Right hindlimb (tissue), 1 donor: ENCODE measurements at regions not wholly inside any gene's neighbourhood (a gene's known extent, or its start where the extent isn't known, plus 50 kb on each side); places are given as distances from the start of the nearest gene placed in this dataset.

Experiments
- DNase-seq: peaks from one replicate; pipeline ENCODE4 v3.0.0-alpha.2; 2018

- DNase-seq = no peak
Measured at GRCh38 chr13:84686458-84686857, 804.2 kb upstream of the SLITRK1 start.

DNA sequence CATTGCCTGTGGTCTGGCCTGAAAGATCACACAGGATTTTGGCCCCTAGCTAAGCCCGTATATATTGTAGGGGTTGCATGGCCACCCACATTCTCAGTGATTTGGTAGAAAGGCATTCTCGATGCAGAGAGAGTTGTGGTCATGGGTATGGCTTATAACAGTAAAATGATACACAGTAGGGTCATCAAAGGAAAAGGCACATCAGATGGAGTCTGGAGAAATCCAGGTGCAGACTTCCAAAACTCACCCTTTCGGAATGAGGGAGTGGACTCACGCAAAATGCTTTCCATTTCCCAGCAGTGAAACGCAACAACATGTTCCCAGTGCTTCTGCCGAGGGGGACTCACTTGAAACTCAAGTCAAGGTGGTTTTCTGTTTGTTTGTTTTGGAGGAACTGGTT is 802.5 kb upstream of the SLITRK1 start:
- no peak for DNase-seq

DNA sequence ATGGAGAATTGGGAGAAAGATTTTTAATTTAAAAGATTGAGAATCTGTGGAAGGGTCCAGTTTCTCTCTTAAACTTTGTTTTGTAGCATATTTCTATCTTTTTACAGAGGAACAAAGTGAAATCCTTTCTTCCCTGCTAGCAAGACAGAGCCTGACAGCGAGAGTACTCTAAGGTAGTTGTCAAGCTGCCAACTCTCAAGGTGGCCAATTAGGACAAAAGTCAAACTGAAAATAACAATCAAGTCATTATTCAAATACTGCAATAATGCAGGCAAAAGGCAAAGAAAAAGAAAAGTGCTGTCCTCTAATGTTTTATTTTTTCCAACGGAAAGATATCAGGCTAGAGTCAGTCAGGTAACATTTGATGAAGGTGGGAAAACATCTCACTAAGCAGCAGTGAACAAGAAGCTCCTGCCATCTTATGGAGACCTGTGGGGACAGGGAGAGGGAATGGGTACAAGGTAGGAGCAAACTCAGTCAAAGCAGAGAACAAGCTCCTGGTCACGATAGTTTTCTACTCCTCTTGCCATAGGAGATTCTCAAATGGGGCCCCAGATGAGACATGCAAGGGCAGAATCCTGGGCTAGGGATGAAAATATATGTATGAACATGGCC is 801.9 kb upstream of the SLITRK1 start:
- DNase-seq = no peak

- no peak for DNase-seq
Measured at GRCh38 chr13:84683448-84683847, 801.2 kb upstream of the SLITRK1 start.

GRCh38 chr13:84677836-84678235 is 795.6 kb upstream of the SLITRK1 start:
- DNase-seq = no peak

DNA sequence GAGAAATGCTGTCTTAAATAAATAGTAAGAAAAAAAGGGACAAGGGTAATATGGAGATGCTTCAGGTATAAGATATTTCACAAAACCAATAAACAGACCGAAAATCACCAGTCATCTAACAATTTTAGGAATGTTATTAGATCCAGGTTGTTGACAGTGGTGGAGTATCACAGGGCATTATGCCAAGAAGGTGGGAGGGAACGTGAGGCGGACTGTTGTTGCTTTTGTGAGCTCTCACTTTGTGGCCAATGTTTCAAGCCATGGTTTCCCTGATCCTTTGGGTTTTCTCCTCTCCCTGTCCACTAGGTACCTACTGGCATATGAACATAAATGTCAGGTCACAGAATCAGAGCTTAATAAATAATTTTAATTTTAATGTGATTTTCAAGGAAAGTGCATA is 790.3 kb upstream of the SLITRK1 start:
- DNase-seq = no peak

DNA sequence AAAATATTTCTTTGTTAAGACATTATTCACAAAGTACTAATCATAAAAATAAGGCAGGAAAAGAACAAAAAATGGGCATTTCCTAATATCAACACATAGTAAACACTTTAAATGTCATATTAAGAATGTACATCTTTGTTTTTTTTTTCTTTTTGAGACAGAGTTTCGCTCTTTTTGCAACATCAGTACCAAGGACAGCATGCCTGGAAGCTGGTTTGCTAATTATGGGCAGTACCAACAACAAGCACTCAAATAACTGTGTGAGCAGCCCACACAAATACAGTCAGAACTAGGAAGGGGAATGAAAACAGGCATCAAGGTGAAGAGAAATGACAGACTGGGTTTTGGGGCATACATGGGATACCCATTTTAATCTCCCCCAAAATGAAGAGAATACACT is 788.0 kb upstream of the SLITRK1 start:
- DNase-seq = no peak

DNA sequence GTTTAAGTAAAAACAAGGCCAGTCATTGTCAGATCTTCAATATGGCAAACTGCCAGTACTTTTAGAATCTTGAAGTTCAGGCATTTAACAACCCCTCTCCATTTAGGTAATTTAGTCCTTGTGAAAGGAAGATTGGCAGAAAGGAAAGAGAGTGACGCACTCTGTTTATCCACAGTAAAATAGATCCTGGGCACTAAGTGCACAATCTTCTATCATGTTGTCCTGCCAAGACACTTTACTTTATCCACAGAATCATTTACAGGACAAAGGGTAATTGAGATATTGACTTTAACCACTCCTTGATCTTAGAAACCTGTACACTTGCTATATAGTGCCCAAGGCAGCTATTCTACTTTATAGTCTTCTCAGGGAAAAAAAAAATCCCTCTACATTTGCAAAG is 786.4 kb upstream of the SLITRK1 start:
- no peak for DNase-seq

- no peak for DNase-seq
Measured at GRCh38 chr13:84662491-84662890, 780.2 kb upstream of the SLITRK1 start.

DNA sequence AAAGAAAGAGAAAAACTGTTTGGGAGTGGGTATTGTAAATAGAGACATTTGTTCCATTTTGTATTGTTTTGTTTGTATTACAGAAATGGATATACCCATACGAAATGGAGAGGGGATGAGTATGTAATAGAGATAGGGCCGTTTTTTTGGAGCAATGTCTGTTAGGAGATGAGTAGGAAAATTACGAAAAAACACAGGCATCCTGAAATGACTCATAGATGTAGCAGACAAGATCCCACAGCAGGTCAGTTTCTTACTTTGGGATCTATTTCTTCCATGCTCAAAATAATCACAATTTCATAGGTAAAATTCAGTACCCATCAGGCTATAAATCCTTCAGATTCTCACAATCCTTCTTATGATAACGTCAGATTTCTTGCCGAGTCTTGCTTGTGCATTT is 779.4 kb upstream of the SLITRK1 start:
- DNase-seq = no peak

DNA sequence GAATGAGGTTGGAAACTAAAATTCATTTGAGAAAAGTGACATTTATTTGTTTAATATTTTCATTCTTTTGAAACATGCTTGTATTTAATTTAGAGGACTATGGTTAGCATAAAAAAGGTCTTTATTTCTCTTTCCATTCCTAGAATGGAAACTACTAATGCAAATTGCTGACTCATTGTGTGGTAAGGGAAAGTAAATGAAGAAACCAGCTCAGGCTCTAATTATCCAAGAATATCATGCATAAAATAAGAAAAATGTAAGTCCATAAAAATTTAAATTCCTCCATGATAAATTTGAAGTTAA is 777.0 kb upstream of the SLITRK1 start:
- DNase-seq = no peak

DNA sequence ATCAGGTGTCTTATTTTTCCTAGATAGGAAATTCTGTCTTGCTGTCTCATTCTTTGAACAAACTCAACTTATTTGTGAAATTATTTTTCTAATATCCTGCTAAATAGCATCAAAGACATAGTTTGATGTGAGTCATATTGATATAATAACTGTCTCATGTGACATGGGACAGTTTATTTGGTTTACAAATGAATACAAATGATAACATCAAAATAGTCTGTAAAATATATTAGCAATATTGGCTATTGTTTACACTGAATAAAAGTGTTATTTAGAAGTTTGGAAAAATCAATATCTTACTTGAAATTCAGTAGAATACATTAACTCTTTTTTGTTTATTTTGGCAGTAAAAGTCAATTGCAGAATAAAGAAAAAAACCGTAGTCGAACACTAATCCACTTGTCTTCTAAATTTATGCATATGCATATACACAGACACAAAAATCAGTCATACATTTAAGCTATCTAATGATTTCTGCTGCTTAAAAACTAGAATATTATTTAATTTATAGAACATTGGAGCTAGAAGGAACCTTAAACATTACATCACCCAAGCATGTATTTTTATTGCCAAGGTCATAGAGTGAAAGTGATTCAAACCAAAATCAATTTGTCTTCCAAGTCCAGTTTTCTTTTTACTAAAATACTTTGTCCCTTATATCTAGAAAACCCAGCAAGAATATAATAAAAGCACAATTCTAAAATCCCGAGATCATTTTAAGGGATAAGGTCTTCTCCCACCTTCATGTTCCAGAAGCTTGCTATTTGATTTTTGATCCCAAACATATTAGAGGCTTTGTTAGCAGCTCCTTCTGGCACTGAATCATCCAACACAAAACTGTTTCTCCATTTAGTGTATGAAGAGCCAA is 776.5 kb upstream of the SLITRK1 start:
- no peak for DNase-seq

DNA sequence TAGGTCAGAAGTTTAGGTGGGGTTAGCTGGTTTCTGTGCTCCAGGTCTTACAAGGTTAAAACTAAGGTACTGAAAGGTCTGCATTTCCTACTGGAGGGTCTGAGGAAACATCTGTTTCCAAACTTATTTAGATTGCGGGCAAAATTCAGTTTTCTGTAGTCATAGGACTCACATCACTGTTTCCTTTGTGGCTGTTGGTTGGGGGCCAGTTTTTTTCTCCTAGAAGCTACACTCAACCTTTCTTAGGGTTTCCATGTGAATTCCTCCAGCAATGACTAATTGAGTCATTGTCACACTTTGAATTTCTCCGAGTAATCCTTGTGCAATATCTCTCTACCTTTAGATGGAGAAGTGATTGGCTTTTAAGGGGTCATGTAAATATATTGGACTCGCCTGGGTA is 773.4 kb upstream of the SLITRK1 start:
- no peak for DNase-seq

DNA sequence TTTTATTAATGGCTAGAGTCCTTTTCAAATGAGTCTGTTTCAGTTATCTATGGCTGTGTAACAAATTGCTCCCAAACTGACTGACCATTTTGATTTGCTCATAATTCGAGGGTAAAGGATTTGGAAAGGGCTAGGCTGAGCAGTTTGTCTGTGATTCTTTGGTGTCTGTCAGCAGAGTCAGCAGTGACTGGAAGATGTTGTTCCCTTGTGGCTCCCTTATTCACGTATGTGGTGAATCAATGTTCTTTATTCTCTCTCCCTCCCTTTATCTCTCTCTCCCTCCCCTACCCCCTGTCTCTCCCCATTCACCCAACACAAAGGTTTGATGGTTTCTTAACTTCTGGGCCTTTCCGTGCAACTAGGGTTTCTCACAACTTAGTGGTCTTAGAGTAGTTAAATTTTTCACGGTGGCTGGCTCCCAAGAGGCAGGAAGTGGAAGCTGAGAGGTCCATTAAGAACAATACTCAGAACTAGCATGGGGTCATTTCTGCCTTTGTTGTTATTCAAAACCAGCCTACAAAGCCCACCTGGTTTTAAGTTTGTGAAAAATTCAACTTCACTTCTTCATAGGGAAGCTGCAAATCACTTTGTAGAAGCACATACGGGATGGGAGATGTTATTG is 772.5 kb upstream of the SLITRK1 start:
- no peak for DNase-seq

- no peak for DNase-seq
Measured at GRCh38 chr13:84653915-84654534, 771.8 kb upstream of the SLITRK1 start.

GRCh38 chr13:84651705-84652104 is 769.4 kb upstream of the SLITRK1 start:
- no peak for DNase-seq

DNA sequence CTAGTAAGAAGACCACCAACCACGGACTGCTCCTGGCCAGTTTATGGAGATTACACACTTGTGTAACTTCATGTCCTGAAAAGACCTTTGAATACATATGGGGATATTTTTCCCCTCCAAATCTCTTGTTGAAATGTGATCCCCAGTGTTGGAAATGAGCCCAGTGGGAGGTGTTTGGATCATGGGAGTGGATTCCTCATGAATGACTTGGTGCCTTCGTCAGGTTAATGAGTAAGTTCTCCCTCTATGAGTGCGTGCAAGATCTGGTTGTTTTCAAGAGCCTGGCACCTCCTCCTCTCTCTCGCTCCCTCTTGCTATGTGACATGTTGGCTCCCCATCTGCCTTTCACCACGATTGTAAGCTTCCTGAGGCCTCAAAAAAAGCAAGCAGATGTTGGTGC is 769.0 kb upstream of the SLITRK1 start:
- DNase-seq = no peak

GRCh38 chr13:84649853-84650252 is 767.6 kb upstream of the SLITRK1 start:
- DNase-seq = no peak

- no peak for DNase-seq
Measured at GRCh38 chr13:84648069-84648640, 765.9 kb upstream of the SLITRK1 start.

GRCh38 chr13:84646957-84647356 is 764.7 kb upstream of the SLITRK1 start:
- DNase-seq = no peak

DNA sequence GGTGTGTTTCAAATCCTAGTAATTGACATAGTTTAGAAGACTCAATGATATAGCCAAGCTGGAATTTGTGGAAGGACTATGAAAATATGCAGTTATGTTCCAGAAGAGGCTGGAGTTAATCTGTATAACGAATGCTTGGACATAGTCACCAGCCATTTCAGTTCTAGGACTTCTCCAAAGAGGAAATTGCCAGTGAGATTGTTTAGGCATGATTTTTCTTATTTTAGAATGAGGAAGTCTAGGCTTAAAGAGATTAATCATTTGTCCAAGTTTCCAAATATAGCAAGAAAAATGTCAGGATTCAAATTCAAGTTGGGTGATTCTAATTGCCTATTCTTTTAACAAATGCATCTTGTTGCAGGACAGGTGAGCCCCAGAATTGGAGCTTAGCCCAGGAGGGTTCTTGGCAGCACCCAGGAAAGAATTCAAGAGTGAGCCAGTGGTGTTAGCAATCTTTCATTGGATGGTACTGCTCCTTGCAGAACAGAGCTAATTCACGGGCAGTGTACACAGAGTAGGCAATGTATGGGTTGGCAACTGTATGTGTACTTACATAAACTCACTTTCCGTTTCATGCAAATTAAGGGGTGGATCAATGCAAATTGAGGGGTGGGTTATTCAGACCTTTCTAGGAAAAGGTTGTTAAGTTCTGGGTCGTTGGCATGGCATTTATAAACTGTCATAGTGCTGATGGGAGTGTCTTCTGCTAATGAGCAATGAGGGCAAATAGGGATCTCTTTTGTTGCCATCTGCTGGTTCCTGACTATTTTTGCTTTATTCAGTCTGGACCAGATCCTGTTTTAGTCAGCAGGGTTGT is 763.1 kb upstream of the SLITRK1 start:
- peak; percentile 24 for DNase-seq

DNA sequence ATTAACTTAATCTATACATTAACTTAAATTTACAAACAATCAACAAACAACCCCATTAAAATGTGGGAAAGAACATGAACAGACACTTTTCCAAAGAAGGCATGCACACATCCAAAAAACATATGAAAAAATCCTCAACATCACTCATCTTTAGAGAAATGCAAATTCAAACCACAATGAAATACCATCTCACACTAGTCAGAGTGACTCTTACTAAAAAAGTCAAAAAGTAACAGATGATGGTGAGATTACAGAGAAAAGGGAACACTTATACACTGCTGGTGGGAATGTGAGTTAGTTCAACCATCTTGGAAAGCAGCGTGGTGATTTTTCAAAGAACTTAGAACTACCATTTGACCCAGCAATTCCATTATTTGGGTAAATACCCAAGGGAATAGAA is 759.2 kb upstream of the SLITRK1 start:
- no peak for DNase-seq

DNA sequence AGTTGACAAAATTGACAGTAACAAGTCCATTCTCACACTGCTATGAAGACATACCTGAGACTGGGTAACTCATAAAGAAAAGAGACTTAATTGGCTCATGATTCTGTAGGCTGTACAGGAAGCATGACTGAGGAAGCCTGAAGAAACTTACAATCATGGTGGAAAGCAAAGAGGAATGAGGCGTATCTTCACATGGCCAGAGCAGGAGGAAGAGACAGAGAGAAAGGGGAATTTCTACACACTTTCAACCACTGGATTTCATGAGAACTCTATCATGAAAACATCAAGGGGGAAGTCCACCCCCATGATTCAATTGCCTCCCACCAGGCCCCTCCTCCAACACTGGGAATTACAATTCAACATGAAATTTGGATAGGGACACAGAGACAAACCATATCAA is 758.4 kb upstream of the SLITRK1 start:
- DNase-seq = no peak
